Neuronal stem cell (in vitro differentiated cells): ENCODE measurements at regions not wholly inside any gene's neighbourhood (a gene's known extent, or its start where the extent isn't known, plus 50 kb on each side); places are given as distances from the start of the nearest gene placed in this dataset.
A peak's percentile ranks its signal among the peaks of the same experiment; 100 is the strongest.

Source experiments
- DNase-seq: peaks from one replicate; pipeline ENCODE4 v3.0.0-alpha.2; 2013; ENCODE audit warnings: low spot score
- H2AFZ ChIP-seq: one replicate; pipeline ENCODE4 v1.6.1; 2013; ENCODE audit warnings: mild to moderate bottlenecking, low read length, inconsistent platforms
- H2AK5ac ChIP-seq: 2 replicates; pipeline ENCODE4 v1.6.1; 2013; ENCODE audit warnings: low read depth, mild to moderate bottlenecking, inconsistent platforms, low read length, moderate library complexity, mixed read lengths
- H2BK120ac ChIP-seq: 2 replicates; pipeline ENCODE4 v1.6.1; 2013; ENCODE audit warnings: low read depth, mild to moderate bottlenecking, inconsistent platforms, low read length, moderate library complexity, mixed read lengths
- H2BK12ac ChIP-seq: one replicate; pipeline ENCODE4 v1.6.1; 2013; ENCODE audit warnings: low read length, inconsistent platforms
- H2BK15ac ChIP-seq: 2 replicates; pipeline ENCODE4 v1.6.1; 2013; ENCODE audit warnings: mild to moderate bottlenecking, low read length, inconsistent platforms, mixed read lengths
- H2BK5ac ChIP-seq: one replicate; pipeline ENCODE4 v1.6.1; 2013; ENCODE audit warnings: inconsistent platforms, mild to moderate bottlenecking, low read length, moderate library complexity
- H3K14ac ChIP-seq: one replicate; pipeline ENCODE4 v1.6.1; 2013; ENCODE audit warnings: low read length, inconsistent platforms
- H3K18ac ChIP-seq: 2 replicates; pipeline ENCODE4 v1.6.1; 2013; ENCODE audit warnings: low read length, inconsistent platforms
- H3K23ac ChIP-seq: 2 replicates; pipeline ENCODE4 v1.6.1; 2013; ENCODE audit warnings: low read depth, mild to moderate bottlenecking, mixed read lengths, low read length, inconsistent platforms; ENCODE audit not compliant: poor library complexity
- H3K27ac ChIP-seq: replicated peaks from 3 replicates; pipeline ENCODE4 v1.5.1; 2013; ENCODE audit warnings: low read length, inconsistent platforms
- H3K27me3 ChIP-seq, 3 experiments: 2 replicates each; pipeline ENCODE4 v1.6.1; 2013; ENCODE audit warnings: low read length in 3 of 3, mild to moderate bottlenecking in 2 of 3, inconsistent platforms in 1 of 3, low read depth in 1 of 3, mixed read lengths in 1 of 3, moderate library complexity in 1 of 3; ENCODE audit not compliant: control insufficient read depth in 3 of 3, insufficient read depth in 3 of 3
- H3K36me3 ChIP-seq, 2 donors: replicated peaks in 1 of 2; 2 replicates each; pipeline ENCODE4 v1.6.1; 2013; ENCODE audit warnings: low read length in 2 of 2; ENCODE audit not compliant: control insufficient read depth in 2 of 2, insufficient read depth in 2 of 2
- H3K4ac ChIP-seq: 2 replicates; pipeline ENCODE4 v1.6.1; 2013; ENCODE audit warnings: inconsistent platforms, mild to moderate bottlenecking, low read length, moderate library complexity
- H3K4me1 ChIP-seq, 2 donors: 1 replicate in 1 of 2; 2 replicates in 1 of 2; pipeline ENCODE4 v1.6.1; 2013; ENCODE audit warnings: low read length in 2 of 2, low read depth in 1 of 2; ENCODE audit not compliant: control insufficient read depth in 2 of 2, insufficient read depth in 1 of 2
- H3K4me2 ChIP-seq: one replicate; pipeline ENCODE4 v1.6.1; 2013; ENCODE audit warnings: mild to moderate bottlenecking, low read length, inconsistent platforms; ENCODE audit not compliant: insufficient read depth, poor library complexity, severe bottlenecking
- H3K4me3 ChIP-seq, 2 donors: 2 replicates each; pipeline ENCODE4 v1.5.1; 2013; ENCODE audit warnings: low read length in 2 of 2, mild to moderate bottlenecking in 2 of 2, inconsistent platforms in 1 of 2, moderate library complexity in 1 of 2
- H3K79me1 ChIP-seq: one replicate; pipeline ENCODE4 v1.6.1; 2013; ENCODE audit warnings: low read depth, mild to moderate bottlenecking, inconsistent platforms, low read length, moderate library complexity
- H3K9ac ChIP-seq: one replicate; pipeline ENCODE4 v1.6.1; 2013; ENCODE audit warnings: mild to moderate bottlenecking, low read depth, low read length, inconsistent platforms; ENCODE audit not compliant: poor library complexity
- H3K9me3 ChIP-seq, 2 donors: replicated peaks in 1 of 2; 2 replicates each; pipeline versions ENCODE3 to v1.6.1; 2013; ENCODE audit warnings: low read length in 2 of 2, mild to moderate bottlenecking in 2 of 2, inconsistent platforms in 1 of 2, low read depth in 1 of 2, mixed read lengths in 1 of 2, moderate library complexity in 1 of 2; ENCODE audit not compliant: control insufficient read depth in 2 of 2, insufficient read depth in 1 of 2
- H4K8ac ChIP-seq: one replicate; pipeline ENCODE4 v1.6.1; 2013; ENCODE audit warnings: low read depth, mild to moderate bottlenecking, inconsistent platforms, low read length, moderate library complexity
- H4K91ac ChIP-seq: one replicate; pipeline ENCODE4 v1.6.1; 2013; ENCODE audit warnings: low read length, low read depth, mild to moderate bottlenecking, inconsistent platforms; ENCODE audit not compliant: poor library complexity
- WGBS, 2 donors: extraction: QIAGEN DNeasy Blood & Tissue Kit; methylation state at CpG; one replicate each; pipeline ENCODE4 v1.1.7; 2013; ENCODE audit warnings: missing lambda C conversion rate in 2 of 2, mixed read lengths in 1 of 2; ENCODE audit not compliant: insufficient read length in 2 of 2, insufficient replicate concordance in 1 of 2; ENCODE audit errors: extremely low coverage in 2 of 2; 5-methylcytosine and 5-hydroxymethylcytosine counted together

- Histone ChIP-seq H4K8ac (no peak overlapping the region), H3K4ac (no peak overlapping the region), H2BK12ac (no peak overlapping the region), H3K4me3 (no peak overlapping the region), H3K27me3 (no peaks in the 10 kb centered on the region), H3K14ac (no peak overlapping the region), H3K27ac (no peak overlapping the region), H2BK5ac (no peak overlapping the region), H3K4me2 (no peak overlapping the region), H3K18ac (no peak overlapping the region), H3K23ac (no peak overlapping the region), H3K36me3 (no peaks in the 10 kb centered on the region), H2AK5ac (no peak overlapping the region), H3K9ac (no peak overlapping the region), H4K91ac (no peak overlapping the region), H2AFZ (peak overlapping the region; percentile 59), H3K9me3 (no peaks in the 10 kb centered on the region), H2BK15ac (no peak overlapping the region), H3K4me1 (peaks cover 4 to 7% of the 10 kb centered on the region in 2 donors), H2BK120ac (no peak overlapping the region), H3K79me1 (no peaks in the 10 kb centered on the region)
- WGBS, 2 donors, result no CpG with 5 or more reads among the region's 2 CpGs
- no peak for DNase-seq
Observed at GRCh38 chr3:31164381-31164780, 269.9 kb upstream of the GADL1 start.

GRCh38 chr3:31165399-31165860, 271.0 kb upstream of the GADL1 start:
- Histone ChIP-seq H3K27me3 (no peaks in the 10 kb centered on the region), H2BK5ac (no peak overlapping the region), H4K8ac (no peak overlapping the region), H3K4ac (no peak overlapping the region), H3K23ac (no peak overlapping the region), H3K4me3 (no peak overlapping the region), H2BK120ac (no peak overlapping the region), H3K14ac (no peak overlapping the region), H3K9ac (no peak overlapping the region), H2BK15ac (no peak overlapping the region), H2AK5ac (no peak overlapping the region), H3K27ac (no peak overlapping the region), H3K9me3 (no peaks in the 10 kb centered on the region), H3K36me3 (no peaks in the 10 kb centered on the region), H2AFZ (peak overlapping the region; percentile 65), H4K91ac (no peak overlapping the region), H3K4me1 (peaks cover 4 to 7% of the 10 kb centered on the region in 2 donors), H3K18ac (no peak overlapping the region), H3K79me1 (no peaks in the 10 kb centered on the region), H2BK12ac (no peak overlapping the region), H3K4me2 (no peak overlapping the region)
- no peak for DNase-seq
- no CpG with 5 or more reads among the region's 8 CpGs for WGBS, 2 donors

GRCh38 chr3:31166249-31166885, 271.9 kb upstream of the GADL1 start:
- no peak overlapping the region for H3K4me3 ChIP-seq
- H2BK15ac ChIP-seq, result no peak overlapping the region
- no peak overlapping the region for H3K9ac ChIP-seq
- H2BK5ac ChIP-seq, result no peak overlapping the region
- H3K36me3 ChIP-seq, result no peaks in the 10 kb centered on the region
- H4K8ac ChIP-seq, result no peak overlapping the region
- no peak overlapping the region for H3K23ac ChIP-seq
- no peaks in the 10 kb centered on the region for H3K79me1 ChIP-seq
- H3K4me2 ChIP-seq, result no peak overlapping the region
- no peak overlapping the region for H4K91ac ChIP-seq
- H2BK120ac ChIP-seq, result no peak overlapping the region
- no peak overlapping the region for H3K14ac ChIP-seq
- no peaks in the 10 kb centered on the region for H3K9me3 ChIP-seq
- no peaks in the 10 kb centered on the region for H3K27me3 ChIP-seq
- no peak overlapping the region for H3K27ac ChIP-seq
- H2BK12ac ChIP-seq, result no peak overlapping the region
- no peak overlapping the region for H3K4ac ChIP-seq
- no peak overlapping the region for H2AK5ac ChIP-seq
- no peak for DNase-seq
- WGBS, 2 donors, result no CpG with 5 or more reads among the region's 4 CpGs
- H3K18ac ChIP-seq, result no peak overlapping the region
- H2AFZ ChIP-seq, result no peak overlapping the region
- peaks cover 4 to 7% of the 10 kb centered on the region in 2 donors for H3K4me1 ChIP-seq

- Histone ChIP-seq H2BK12ac (no peak overlapping the region), H3K36me3 (no peaks in the 10 kb centered on the region), H3K27ac (no peak overlapping the region), H3K27me3 (no peaks in the 10 kb centered on the region), H2AFZ (no peak overlapping the region), H3K14ac (no peak overlapping the region), H3K4ac (no peak overlapping the region), H3K4me1 (peaks cover 4 to 10% of the 10 kb centered on the region in 2 donors), H2BK15ac (no peak overlapping the region), H2BK5ac (no peak overlapping the region), H3K18ac (no peak overlapping the region), H3K9ac (no peak overlapping the region), H2AK5ac (no peak overlapping the region), H3K4me3 (no peak overlapping the region), H2BK120ac (no peak overlapping the region), H3K79me1 (no peaks in the 10 kb centered on the region), H3K4me2 (no peak overlapping the region), H3K23ac (no peak overlapping the region), H3K9me3 (no peaks in the 10 kb centered on the region), H4K91ac (no peak overlapping the region), H4K8ac (no peak overlapping the region)
- DNase-seq, result no peak
- no CpG with 5 or more reads among the region's 3 CpGs for WGBS, 2 donors
Observed at GRCh38 chr3:31167666-31168065, 273.2 kb upstream of the GADL1 start.
